ENCODE measurements at regions not wholly inside any gene's neighbourhood (a gene's known extent, or its start where the extent isn't known, plus 50 kb on each side); places are given as distances from the start of the nearest gene placed in this dataset.

DNA sequence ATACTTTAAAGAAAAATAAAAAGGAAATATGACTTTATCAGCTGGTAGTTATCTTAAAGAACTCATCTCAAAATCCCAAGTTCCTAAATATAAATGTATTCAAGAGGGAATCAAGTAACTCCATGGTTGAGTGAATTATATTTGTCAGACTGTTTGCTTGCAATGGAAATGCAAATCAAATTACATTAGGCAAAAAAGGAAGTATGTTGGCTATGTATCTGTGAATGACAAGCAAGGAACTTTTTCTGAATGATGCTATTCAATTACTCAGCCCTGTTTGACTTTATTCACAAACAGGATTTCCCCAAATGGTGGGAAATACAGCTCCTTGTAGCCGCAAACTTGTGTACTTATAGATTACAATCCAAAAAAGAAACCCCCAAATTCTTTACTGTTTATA lies 309.1 kb downstream of the ARL6IP6 start:
- no peaks in the 10 kb centered on the region for H3K9me3 ChIP-seq (ENCODE audit: low read length)
- 3% methylated on average over 1 of the region's 1 CpG for WGBS (ENCODE audit: low lambda C conversion rate)
- ATAC-seq (no peak), FAIRE-seq (no peak), DNase-seq (ENCODE audit: low spot score) (no peak)
- no peaks in the 10 kb centered on the region for H3K27me3 ChIP-seq (ENCODE audit: control insufficient read depth in 1 of 2, insufficient read depth in 2 of 2, low read length in 2 of 2)
- no TSS peak for BruUV-seq (replicated peaks)
- no peak overlapping the region for H2AFZ ChIP-seq (ENCODE audit: low read length)
- no peaks in the 10 kb centered on the region for H3K79me2 ChIP-seq (ENCODE audit: insufficient read depth, low read length)
- POLR2A ChIA-PET, result no interaction called here
- no peaks in the 10 kb centered on the region for H3K4me1 ChIP-seq (ENCODE audit: insufficient read depth, low read length)
- no peak overlapping the region for H3K27ac ChIP-seq (ENCODE audit: extremely low read length, insufficient read depth, low read length)
- in situ Hi-C loops (cut with HindIII; ENCODE audit: extremely low pct_ligation_motif_present, low pct_unique_long_range_greater_than_20kb) (no loop called here), intact Hi-C loops (cut with micrococcal nuclease; ENCODE audit: unreplicated experiment) (no loop called here)
- H3K4me3 ChIP-seq (replicated peaks in 1 of 3; ENCODE audit: insufficient read depth in 1 of 3, low read depth in 2 of 3, low read length in 3 of 3), result no peak overlapping the region
- no peak overlapping the region for H3K9ac ChIP-seq (ENCODE audit: insufficient read depth, low read depth, low read length)
- CTCF ChIA-PET (ENCODE audit: low intra/inter-chr PET ratio, low total read pairs), result no interaction called here
- no peak for TF ChIP-seq CHCHD3 (CRISPR knock-in tag; IDR thresholded peaks at IDR 0.05)
- TF ChIP-seq ZNF432 (CRISPR knock-in tag; IDR thresholded peaks at IDR 0.05; ENCODE audit: borderline replicate concordance), result no peak
- TF ChIP-seq NCOA5 (CRISPR knock-in tag; IDR thresholded peaks at IDR 0.05), result no peak
- TF ChIP-seq, protein P1, sequence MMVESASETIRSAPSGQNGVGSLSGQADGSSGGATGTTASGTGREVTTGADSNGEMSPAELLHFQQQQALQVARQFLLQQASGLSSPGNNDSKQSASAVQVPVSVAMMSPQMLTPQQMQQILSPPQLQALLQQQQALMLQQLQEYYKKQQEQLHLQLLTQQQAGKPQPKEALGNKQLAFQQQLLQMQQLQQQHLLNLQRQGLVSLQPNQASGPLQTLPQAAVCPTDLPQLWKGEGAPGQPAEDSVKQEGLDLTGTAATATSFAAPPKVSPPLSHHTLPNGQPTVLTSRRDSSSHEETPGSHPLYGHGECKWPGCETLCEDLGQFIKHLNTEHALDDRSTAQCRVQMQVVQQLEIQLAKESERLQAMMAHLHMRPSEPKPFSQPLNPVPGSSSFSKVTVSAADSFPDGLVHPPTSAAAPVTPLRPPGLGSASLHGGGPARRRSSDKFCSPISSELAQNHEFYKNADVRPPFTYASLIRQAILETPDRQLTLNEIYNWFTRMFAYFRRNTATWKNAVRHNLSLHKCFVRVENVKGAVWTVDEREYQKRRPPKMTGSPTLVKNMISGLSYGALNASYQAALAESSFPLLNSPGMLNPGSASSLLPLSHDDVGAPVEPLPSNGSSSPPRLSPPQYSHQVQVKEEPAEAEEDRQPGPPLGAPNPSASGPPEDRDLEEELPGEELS (CRISPR knock-in tag; IDR thresholded peaks at IDR 0.05), result no peak
- TF ChIP-seq, protein P2, sequence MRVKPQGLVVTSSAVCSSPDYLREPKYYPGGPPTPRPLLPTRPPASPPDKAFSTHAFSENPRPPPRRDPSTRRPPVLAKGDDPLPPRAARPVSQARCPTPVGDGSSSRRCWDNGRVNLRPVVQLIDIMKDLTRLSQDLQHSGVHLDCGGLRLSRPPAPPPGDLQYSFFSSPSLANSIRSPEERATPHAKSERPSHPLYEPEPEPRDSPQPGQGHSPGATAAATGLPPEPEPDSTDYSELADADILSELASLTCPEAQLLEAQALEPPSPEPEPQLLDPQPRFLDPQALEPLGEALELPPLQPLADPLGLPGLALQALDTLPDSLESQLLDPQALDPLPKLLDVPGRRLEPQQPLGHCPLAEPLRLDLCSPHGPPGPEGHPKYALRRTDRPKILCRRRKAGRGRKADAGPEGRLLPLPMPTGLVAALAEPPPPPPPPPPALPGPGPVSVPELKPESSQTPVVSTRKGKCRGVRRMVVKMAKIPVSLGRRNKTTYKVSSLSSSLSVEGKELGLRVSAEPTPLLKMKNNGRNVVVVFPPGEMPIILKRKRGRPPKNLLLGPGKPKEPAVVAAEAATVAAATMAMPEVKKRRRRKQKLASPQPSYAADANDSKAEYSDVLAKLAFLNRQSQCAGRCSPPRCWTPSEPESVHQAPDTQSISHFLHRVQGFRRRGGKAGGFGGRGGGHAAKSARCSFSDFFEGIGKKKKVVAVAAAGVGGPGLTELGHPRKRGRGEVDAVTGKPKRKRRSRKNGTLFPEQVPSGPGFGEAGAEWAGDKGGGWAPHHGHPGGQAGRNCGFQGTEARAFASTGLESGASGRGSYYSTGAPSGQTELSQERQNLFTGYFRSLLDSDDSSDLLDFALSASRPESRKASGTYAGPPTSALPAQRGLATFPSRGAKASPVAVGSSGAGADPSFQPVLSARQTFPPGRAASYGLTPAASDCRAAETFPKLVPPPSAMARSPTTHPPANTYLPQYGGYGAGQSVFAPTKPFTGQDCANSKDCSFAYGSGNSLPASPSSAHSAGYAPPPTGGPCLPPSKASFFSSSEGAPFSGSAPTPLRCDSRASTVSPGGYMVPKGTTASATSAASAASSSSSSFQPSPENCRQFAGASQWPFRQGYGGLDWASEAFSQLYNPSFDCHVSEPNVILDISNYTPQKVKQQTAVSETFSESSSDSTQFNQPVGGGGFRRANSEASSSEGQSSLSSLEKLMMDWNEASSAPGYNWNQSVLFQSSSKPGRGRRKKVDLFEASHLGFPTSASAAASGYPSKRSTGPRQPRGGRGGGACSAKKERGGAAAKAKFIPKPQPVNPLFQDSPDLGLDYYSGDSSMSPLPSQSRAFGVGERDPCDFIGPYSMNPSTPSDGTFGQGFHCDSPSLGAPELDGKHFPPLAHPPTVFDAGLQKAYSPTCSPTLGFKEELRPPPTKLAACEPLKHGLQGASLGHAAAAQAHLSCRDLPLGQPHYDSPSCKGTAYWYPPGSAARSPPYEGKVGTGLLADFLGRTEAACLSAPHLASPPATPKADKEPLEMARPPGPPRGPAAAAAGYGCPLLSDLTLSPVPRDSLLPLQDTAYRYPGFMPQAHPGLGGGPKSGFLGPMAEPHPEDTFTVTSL (CRISPR knock-in tag; IDR thresholded peaks at IDR 0.05; ENCODE audit: borderline replicate concordance), result no peak
- no peak for TF ChIP-seq MTA3 (CRISPR knock-in tag; IDR thresholded peaks at IDR 0.05)
- H3K36me3 ChIP-seq (replicated peaks in 1 of 2; ENCODE audit: control insufficient read depth in 1 of 2, insufficient read depth in 2 of 2, low read length in 2 of 2), result no peaks in the 10 kb centered on the region
- H3K4me2 ChIP-seq (ENCODE audit: low read depth, low read length), result no peak overlapping the region
- no peaks in the 10 kb centered on the region for H4K20me1 ChIP-seq (ENCODE audit: insufficient read depth, low read length)

All from HepG2 (cell line).